ENCODE measurements at regions not wholly inside any gene's neighbourhood (a gene's known extent, or its start where the extent isn't known, plus 50 kb on each side); places are given as distances from the start of the nearest gene placed in this dataset.

- no peak overlapping the region for H3K4me3 Mint-ChIP-seq (ENCODE audit: unreplicated experiment)
- no peaks in the 10 kb centered on the region for H3K4me1 Mint-ChIP-seq (ENCODE audit: unreplicated experiment)
- H3K27me3 Mint-ChIP-seq (ENCODE audit: unreplicated experiment): no peaks in the 10 kb centered on the region
- H3K27ac Mint-ChIP-seq (ENCODE audit: unreplicated experiment): no peak overlapping the region
- no peaks in the 10 kb centered on the region for H3K9me3 Mint-ChIP-seq (ENCODE audit: unreplicated experiment)
- TF ChIP-seq CTCF (IDR thresholded peaks at IDR 0.05; ENCODE audit: unreplicated experiment): no peak
- H3K36me3 Mint-ChIP-seq (ENCODE audit: low read depth, unreplicated experiment): no peaks in the 10 kb centered on the region
- DNase-seq (ENCODE audit: low spot score): no peak
Measured at GRCh38 chr7:25995216-25995615, 156.8 kb upstream of the NFE2L3 start.

DNA sequence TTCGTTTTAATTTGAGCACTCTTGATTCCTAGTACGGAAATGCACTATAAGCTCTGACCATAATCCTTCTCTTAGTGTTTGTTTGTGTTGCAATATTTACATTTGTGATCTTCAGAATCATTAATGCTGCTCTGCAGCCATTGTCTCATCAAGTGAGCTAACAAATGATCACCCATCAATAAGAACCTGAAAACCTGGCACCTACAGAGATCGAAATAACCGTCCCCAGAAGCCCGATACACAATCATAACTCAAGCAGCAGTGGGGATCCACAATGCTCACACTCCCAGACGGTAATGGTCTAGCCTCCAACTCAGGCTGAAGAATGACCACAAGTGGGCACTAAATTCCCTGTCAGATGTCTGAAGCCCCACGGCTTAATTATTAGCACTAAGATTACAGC is 156.0 kb upstream of the NFE2L3 start:
- H3K36me3 Mint-ChIP-seq (ENCODE audit: low read depth, unreplicated experiment): no peaks in the 10 kb centered on the region
- H3K27ac Mint-ChIP-seq (ENCODE audit: unreplicated experiment): no peak overlapping the region
- no peak for TF ChIP-seq CTCF (IDR thresholded peaks at IDR 0.05; ENCODE audit: unreplicated experiment)
- no peak overlapping the region for H3K4me3 Mint-ChIP-seq (ENCODE audit: unreplicated experiment)
- DNase-seq (ENCODE audit: low spot score): no peak
- H3K9me3 Mint-ChIP-seq (ENCODE audit: unreplicated experiment): no peaks in the 10 kb centered on the region
- no peaks in the 10 kb centered on the region for H3K27me3 Mint-ChIP-seq (ENCODE audit: unreplicated experiment)
- H3K4me1 Mint-ChIP-seq (ENCODE audit: unreplicated experiment): no peaks in the 10 kb centered on the region

DNA sequence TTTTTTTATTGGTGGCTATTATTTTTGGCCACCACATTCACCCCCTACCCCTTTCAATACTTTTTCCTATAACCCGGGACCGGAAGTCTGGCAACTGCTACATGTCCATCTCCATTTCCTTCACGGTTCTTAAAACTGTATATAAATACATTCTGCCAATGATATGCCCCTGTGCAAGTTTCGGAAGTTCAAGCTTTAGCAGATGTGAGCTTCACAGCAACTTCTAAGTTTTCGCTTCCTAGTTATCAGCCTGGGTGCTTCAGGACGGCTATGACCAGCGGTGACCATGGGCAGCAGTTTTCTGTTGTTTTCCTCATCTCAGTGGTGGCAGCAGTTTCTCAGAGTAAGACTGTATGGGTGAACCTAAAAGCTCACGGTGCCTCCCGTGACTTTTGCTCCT is 153.5 kb upstream of the NFE2L3 start:
- no peak overlapping the region for H3K27ac Mint-ChIP-seq (ENCODE audit: unreplicated experiment)
- no peak for TF ChIP-seq CTCF (IDR thresholded peaks at IDR 0.05; ENCODE audit: unreplicated experiment)
- H3K4me1 Mint-ChIP-seq (ENCODE audit: unreplicated experiment): no peaks in the 10 kb centered on the region
- H3K9me3 Mint-ChIP-seq (ENCODE audit: unreplicated experiment): no peaks in the 10 kb centered on the region
- H3K27me3 Mint-ChIP-seq (ENCODE audit: unreplicated experiment): no peaks in the 10 kb centered on the region
- no peak for DNase-seq (ENCODE audit: low spot score)
- no peak overlapping the region for H3K4me3 Mint-ChIP-seq (ENCODE audit: unreplicated experiment)
- no peaks in the 10 kb centered on the region for H3K36me3 Mint-ChIP-seq (ENCODE audit: low read depth, unreplicated experiment)

GRCh38 chr7:26000841-26001240 is 151.2 kb upstream of the NFE2L3 start:
- Mint-ChIP-seq H3K27me3 (ENCODE audit: unreplicated experiment) (no peaks in the 10 kb centered on the region), H3K9me3 (ENCODE audit: unreplicated experiment) (no peaks in the 10 kb centered on the region), H3K4me3 (ENCODE audit: unreplicated experiment) (no peak overlapping the region), H3K27ac (ENCODE audit: unreplicated experiment) (no peak overlapping the region), H3K4me1 (ENCODE audit: unreplicated experiment) (no peaks in the 10 kb centered on the region), H3K36me3 (ENCODE audit: low read depth, unreplicated experiment) (no peaks in the 10 kb centered on the region)
- TF ChIP-seq CTCF (IDR thresholded peaks at IDR 0.05; ENCODE audit: unreplicated experiment): no peak
- DNase-seq (ENCODE audit: low spot score): no peak

DNA sequence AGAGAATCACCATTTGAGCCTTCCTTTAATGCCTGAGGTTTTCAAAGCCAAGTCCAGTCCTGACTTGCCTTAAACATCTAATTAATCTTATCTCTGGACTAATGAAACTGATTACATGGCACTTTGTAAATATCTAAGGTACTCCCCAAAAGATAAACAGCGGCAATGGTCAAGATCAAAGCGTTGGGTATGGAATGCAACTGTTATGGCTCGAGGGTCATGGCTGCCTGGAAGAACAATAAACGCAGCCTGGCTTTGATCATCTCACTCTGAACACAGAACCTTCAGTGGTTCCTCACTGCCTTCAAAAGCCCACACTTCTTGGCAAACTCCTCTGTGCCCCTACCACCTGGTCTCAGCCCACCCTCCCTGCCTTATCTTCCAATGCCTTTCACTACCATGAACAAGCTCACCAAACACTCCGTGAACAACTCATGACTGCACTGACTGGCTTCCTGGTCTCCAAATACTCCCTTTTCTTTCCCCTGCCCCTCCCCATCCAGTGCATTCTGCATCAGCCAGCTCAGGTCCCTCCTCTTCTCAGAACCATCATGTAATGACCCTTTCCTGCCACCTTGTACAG is 150.2 kb upstream of the NFE2L3 start:
- no peak for TF ChIP-seq CTCF (IDR thresholded peaks at IDR 0.05; ENCODE audit: unreplicated experiment)
- no peak overlapping the region for H3K27ac Mint-ChIP-seq (ENCODE audit: unreplicated experiment)
- no peaks in the 10 kb centered on the region for H3K9me3 Mint-ChIP-seq (ENCODE audit: unreplicated experiment)
- peaks cover 3% of the 10 kb centered on the region for H3K27me3 Mint-ChIP-seq (ENCODE audit: unreplicated experiment)
- no peaks in the 10 kb centered on the region for H3K36me3 Mint-ChIP-seq (ENCODE audit: low read depth, unreplicated experiment)
- H3K4me3 Mint-ChIP-seq (ENCODE audit: unreplicated experiment): peak overlapping the region; percentile 16
- H3K4me1 Mint-ChIP-seq (ENCODE audit: unreplicated experiment): no peaks in the 10 kb centered on the region
- DNase-seq (ENCODE audit: low spot score): no peak
